ENCODE measurements at regions not wholly inside any gene's neighbourhood (a gene's known extent, or its start where the extent isn't known, plus 50 kb on each side); places are given as distances from the start of the nearest gene placed in this dataset.

DNA sequence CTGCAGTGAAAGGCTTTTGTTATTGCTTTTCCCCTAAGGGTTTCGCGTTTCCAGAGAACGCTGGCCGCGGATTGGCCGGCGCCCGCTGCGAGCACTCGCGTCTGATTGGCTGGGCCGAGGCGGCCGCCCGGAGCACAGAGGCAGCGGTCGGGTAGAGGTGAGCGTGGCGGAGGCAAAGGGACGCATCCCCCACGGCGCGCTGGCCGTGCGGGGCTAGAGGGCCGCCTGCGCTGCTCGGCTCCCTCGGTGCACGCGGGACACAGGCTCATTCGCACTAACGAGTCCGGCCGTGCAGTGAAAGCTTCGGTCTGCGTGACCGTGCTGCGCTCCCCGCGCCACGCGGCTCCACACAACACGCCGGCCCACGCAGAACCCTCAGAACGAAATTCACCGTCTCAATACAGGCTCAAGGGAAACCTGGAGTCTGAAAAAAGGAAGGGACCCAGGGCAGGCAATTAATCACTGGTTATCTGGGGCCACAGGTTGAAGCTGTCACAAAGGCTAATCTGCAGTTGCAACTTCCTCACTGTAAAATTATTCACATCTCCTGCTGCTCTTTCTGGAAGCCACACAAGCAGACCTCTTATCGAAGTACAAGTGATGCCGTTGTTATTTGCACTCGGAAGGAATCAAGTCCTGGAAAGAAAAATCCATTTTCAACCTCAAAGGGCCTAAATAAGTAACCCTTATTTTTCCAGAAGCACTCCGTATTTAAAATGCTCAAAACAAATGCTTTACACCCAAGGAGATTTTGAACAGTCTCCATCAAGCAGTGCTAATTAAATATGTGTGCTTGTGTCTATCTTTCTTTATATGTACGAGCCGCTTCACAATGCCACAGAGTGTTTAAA lies 94.6 kb downstream of the ZNF608 start (continued):
- TF ChIP-seq TEAD4 (IDR thresholded peaks at IDR 0.05; ENCODE audit: low read length) (peak; percentile 98), TEAD4 (CRISPR knock-in tag; IDR thresholded peaks at IDR 0.05; ENCODE audit: borderline replicate concordance) (no peak), SMC3 (conservative IDR thresholded peaks at IDR 0.05; ENCODE audit: insufficient read depth, low read depth, low read length) (0 out of 2 replicates have a peak, but pooled peaks have one; percentile 11), HNRNPH1 (optimal IDR thresholded peaks at IDR 0.05; ENCODE audit: low read depth, low read length) (no peak), ZFP1 (CRISPR knock-in tag; IDR thresholded peaks at IDR 0.05) (no peak), ZSCAN32 (CRISPR knock-in tag; IDR thresholded peaks at IDR 0.05) (no peak), FOXA3 (CRISPR knock-in tag; conservative IDR thresholded peaks at IDR 0.05 in 1 of 2, IDR thresholded peaks at IDR 0.05 in 1 of 2) (peak; percentile 65 to 66; a peak in 3 of 4 replicates), CCNT2 (IDR thresholded peaks at IDR 0.05; ENCODE audit: borderline replicate concordance, extremely low read depth, insufficient read length, low read depth, low read length) (peak; percentile 96), ZNF121 (CRISPR knock-in tag; conservative IDR thresholded peaks at IDR 0.05) (no peak), TAF9B (IDR thresholded peaks at IDR 0.05; ENCODE audit: partially characterized antibody) (peak; percentile 32), ERF (CRISPR knock-in tag; IDR thresholded peaks at IDR 0.05) (peak; percentile 45; the same call in 1 of the 2 replicates), FOXP1 (CRISPR knock-in tag; IDR thresholded peaks at IDR 0.05) (no peak), U2AF1 (optimal IDR thresholded peaks at IDR 0.05; ENCODE audit: low read depth, low read length) (peak; percentile 80), XRCC4 (IDR thresholded peaks at IDR 0.05; ENCODE audit: extremely low read depth, insufficient read depth, insufficient read length) (no peak), BACH1 (tag; IDR thresholded peaks at IDR 0.05) (no peak), HMGN3 (IDR thresholded peaks at IDR 0.05; ENCODE audit: borderline replicate concordance, extremely low read depth, insufficient read length, low read depth, low read length) (peak; percentile 95), GATAD2A (IDR thresholded peaks at IDR 0.05) (peak; percentile 91), GTF2B (IDR thresholded peaks at IDR 0.05; ENCODE audit: extremely low read depth, insufficient read length) (no peak), ZNF3 (CRISPR knock-in tag; IDR thresholded peaks at IDR 0.05) (no peak)
- TF ChIP-seq, protein P1, sequence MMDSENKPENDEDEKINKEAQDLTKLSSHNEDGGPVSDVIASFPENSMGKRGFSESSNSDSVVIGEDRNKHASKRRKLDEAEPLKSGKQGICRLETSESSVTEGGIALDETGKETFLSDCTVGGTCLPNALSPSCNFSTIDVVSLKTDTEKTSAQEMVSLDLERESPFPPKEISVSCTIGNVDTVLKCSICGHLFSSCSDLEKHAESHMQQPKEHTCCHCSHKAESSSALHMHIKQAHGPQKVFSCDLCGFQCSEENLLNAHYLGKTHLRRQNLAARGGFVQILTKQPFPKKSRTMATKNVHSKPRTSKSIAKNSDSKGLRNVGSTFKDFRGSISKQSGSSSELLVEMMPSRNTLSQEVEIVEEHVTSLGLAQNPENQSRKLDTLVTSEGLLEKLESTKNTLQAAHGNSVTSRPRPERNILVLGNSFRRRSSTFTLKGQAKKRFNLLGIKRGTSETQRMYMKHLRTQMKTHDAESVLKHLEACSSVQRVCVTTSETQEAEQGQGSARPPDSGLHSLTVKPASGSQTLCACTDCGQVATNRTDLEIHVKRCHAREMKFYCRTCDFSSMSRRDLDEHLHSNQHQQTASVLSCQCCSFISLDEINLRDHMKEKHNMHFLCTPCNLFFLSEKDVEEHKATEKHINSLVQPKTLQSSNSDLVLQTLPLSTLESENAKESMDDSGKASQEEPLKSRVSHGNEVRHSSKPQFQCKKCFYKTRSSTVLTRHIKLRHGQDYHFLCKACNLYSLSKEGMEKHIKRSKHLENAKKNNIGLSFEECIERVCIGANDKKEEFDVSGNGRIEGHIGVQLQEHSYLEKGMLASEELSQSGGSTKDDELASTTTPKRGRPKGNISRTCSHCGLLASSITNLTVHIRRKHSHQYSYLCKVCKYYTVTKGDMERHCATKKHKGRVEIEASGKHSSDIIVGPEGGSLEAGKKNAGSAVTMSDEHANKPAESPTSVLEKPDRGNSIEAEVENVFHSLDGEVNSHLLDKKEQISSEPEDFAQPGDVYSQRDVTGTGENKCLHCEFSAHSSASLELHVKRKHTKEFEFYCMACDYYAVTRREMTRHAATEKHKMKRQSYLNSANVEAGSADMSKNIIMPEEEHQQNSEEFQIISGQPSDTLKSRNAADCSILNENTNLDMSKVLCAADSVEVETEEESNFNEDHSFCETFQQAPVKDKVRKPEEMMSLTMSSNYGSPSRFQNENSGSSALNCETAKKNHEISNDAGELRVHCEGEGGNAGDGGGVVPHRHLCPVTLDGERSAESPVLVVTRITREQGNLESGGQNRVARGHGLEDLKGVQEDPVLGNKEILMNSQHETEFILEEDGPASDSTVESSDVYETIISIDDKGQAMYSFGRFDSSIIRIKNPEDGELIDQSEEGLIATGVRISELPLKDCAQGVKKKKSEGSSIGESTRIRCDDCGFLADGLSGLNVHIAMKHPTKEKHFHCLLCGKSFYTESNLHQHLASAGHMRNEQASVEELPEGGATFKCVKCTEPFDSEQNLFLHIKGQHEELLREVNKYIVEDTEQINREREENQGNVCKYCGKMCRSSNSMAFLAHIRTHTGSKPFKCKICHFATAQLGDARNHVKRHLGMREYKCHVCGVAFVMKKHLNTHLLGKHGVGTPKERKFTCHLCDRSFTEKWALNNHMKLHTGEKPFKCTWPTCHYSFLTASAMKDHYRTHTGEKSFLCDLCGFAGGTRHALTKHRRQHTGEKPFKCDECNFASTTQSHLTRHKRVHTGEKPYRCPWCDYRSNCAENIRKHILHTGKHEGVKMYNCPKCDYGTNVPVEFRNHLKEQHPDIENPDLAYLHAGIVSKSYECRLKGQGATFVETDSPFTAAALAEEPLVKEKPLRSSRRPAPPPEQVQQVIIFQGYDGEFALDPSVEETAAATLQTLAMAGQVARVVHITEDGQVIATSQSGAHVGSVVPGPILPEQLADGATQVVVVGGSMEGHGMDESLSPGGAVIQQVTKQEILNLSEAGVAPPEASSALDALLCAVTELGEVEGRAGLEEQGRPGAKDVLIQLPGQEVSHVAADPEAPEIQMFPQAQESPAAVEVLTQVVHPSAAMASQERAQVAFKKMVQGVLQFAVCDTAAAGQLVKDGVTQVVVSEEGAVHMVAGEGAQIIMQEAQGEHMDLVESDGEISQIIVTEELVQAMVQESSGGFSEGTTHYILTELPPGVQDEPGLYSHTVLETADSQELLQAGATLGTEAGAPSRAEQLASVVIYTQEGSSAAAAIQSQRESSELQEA (IDR thresholded peaks at IDR 0.05; ENCODE audit: low read depth), result no peak

All from K562 (cell line).